KOPT-K1 (cell line): ENCODE measurements at regions not wholly inside any gene's neighbourhood (a gene's known extent, or its start where the extent isn't known, plus 50 kb on each side); places are given as distances from the start of the nearest gene placed in this dataset.

Experiments
- H3K27ac ChIP-seq: fragments of 200-600 bp; sonication (generic); 2 replicates; pipeline ENCODE4 v1.5.1; 2016; ENCODE audit warnings: antibody characterized with exemption, mild to moderate bottlenecking, low read depth, low read length; ENCODE audit not compliant: poor library complexity, severe bottlenecking
- H3K36me3 ChIP-seq: fragments of 200-600 bp; sonication (generic); 2 replicates; pipeline ENCODE4 v1.5.1; 2017; ENCODE audit warnings: antibody characterized with exemption, mild to moderate bottlenecking, low read length, moderate library complexity; ENCODE audit not compliant: insufficient read depth
- H3K9me3 ChIP-seq: fragments of 200-600 bp; sonication (generic); 2 replicates; pipeline ENCODE4 v1.5.1; 2017; ENCODE audit warnings: antibody characterized with exemption, low read length, mild to moderate bottlenecking; ENCODE audit not compliant: insufficient read depth, poor library complexity, severe bottlenecking

- H3K9me3 ChIP-seq: no peaks in the 10 kb centered on the region
Measured at GRCh38 chr5:68373050-68373449, 157.5 kb downstream of the PIK3R1 start.

GRCh38 chr5:68374796-68375518, 159.4 kb downstream of the PIK3R1 start:
- Histone ChIP-seq H3K36me3 (no peaks in the 10 kb centered on the region), H3K27ac (no peak overlapping the region), H3K9me3 (no peaks in the 10 kb centered on the region)

More at GRCh38 chr5:68373050-68373449, 157.5 kb downstream of the PIK3R1 start:
- no peak overlapping the region for H3K27ac ChIP-seq
- H3K36me3 ChIP-seq: no peaks in the 10 kb centered on the region

- no peaks in the 10 kb centered on the region for H3K9me3 ChIP-seq
Measured at GRCh38 chr5:68375540-68375939, 160.0 kb downstream of the PIK3R1 start.

DNA sequence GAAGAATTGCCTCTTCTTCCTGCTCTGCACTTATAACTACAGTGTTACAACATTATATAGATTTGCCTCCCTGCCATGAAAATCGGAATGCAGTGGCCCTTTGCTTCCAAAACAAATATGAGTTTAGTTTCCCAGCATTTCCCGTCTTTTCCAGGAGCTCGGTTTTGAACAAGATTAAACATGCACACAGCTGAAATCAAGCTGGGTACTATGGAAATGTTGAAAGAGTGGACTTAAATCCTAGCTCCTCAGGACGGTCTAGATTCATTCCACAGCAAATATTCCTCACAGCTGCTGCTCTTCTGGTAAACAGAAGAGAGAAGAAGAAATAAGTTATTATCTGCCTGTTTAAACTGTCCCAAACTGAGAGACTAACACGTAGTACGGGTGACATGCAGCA, 161.4 kb downstream of the PIK3R1 start:
- H3K36me3 ChIP-seq: no peaks in the 10 kb centered on the region
- peak overlapping the region; percentile 72 for H3K27ac ChIP-seq
- no peaks in the 10 kb centered on the region for H3K9me3 ChIP-seq

More at GRCh38 chr5:68375540-68375939, 160.0 kb downstream of the PIK3R1 start:
- Histone ChIP-seq H3K36me3 (no peaks in the 10 kb centered on the region), H3K27ac (no peak overlapping the region)

GRCh38 chr5:68377733-68378132, 162.2 kb downstream of the PIK3R1 start:
- peak overlapping the region; percentile 72 for H3K27ac ChIP-seq
- no peaks in the 10 kb centered on the region for H3K9me3 ChIP-seq
- H3K36me3 ChIP-seq: no peaks in the 10 kb centered on the region

- peaks cover 5% of the 10 kb centered on the region for H3K9me3 ChIP-seq
- no peaks in the 10 kb centered on the region for H3K36me3 ChIP-seq
- peak overlapping the region; percentile 72 for H3K27ac ChIP-seq
Measured at GRCh38 chr5:68378204-68378820, 162.8 kb downstream of the PIK3R1 start.

DNA sequence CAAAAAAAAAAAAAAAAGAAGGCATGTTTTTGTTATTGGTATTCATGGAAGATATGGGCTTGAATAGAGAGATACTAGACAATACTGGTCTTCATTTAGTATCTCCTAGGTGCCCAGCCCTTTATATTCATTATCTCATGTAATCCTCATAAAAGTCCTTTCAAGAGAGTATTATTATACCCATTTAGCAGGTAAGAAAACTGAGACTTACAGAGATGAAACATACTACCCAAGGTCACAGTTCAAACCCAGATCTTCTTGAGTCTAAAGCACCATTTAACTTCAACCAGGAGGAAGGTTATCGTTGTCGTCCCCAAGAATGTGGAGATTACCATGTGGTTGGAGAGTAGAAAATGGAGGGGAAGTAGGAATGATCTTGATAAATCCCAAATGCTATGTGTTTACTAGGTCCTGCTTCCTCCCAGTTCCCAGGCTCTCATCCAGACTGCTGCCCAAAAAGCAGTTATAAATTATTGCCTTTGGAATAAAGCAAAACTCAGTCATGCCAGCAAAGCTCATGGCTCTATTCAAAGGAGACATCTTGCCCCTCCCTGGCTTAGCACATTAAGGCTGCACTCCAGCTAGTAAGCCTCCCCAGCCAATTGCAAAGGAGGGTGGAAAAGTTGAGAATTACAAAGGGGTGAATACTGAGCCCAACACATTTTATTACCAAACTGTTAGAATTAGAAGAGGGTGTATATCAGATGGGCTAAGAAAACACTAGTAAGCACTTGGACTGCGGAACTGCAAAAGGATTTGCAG, 163.9 kb downstream of the PIK3R1 start:
- Histone ChIP-seq H3K9me3 (peaks cover 7% of the 10 kb centered on the region), H3K27ac (peak overlapping the region; percentile 28), H3K36me3 (no peaks in the 10 kb centered on the region)

DNA sequence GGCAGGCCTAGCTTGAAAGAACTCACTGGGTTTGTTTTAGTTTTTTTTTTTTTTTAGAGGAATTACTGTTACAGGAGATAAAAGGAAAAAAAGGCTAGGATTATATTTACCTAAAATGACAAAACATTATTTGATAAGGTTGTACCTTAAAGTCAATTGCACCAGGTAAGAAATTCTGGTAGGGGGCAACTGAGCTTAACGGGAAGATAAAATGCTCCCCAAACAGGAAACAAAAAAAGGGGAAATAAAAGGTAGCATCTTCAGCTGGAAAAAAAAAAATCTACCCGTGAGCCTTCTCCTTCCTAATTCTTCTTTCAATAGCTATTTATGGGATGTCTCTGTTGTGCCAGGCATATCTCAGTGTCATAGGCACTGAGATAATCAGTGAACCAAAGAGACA, 164.5 kb downstream of the PIK3R1 start:
- H3K9me3 ChIP-seq: peaks cover 7% of the 10 kb centered on the region
- no peaks in the 10 kb centered on the region for H3K36me3 ChIP-seq
- H3K27ac ChIP-seq: peak overlapping the region; percentile 41

DNA sequence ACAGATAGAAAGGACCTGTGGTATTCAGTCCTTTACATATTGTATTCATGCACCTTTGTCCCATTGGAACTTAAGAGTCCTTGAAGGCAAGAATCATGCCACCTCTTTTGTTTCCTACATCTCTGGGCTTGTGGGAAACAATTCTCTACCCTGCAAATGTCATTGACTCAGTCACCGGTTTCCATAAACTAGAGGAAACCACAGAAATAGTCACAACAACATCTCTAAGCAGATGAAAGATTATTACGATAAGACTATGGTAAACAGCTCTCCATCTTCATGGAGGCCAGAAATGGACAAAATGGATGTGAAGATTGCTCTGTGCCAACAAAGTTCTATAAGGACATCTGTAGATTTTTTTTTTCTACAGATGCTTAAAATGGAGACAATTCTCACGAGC, 165.5 kb downstream of the PIK3R1 start:
- no peaks in the 10 kb centered on the region for H3K36me3 ChIP-seq
- peak overlapping the region; percentile 41 for H3K27ac ChIP-seq
- H3K9me3 ChIP-seq: peaks cover 8% of the 10 kb centered on the region

GRCh38 chr5:68381909-68382308, 166.4 kb downstream of the PIK3R1 start:
- Histone ChIP-seq H3K9me3 (peaks cover 11% of the 10 kb centered on the region), H3K36me3 (no peaks in the 10 kb centered on the region), H3K27ac (peak overlapping the region; percentile 41)

DNA sequence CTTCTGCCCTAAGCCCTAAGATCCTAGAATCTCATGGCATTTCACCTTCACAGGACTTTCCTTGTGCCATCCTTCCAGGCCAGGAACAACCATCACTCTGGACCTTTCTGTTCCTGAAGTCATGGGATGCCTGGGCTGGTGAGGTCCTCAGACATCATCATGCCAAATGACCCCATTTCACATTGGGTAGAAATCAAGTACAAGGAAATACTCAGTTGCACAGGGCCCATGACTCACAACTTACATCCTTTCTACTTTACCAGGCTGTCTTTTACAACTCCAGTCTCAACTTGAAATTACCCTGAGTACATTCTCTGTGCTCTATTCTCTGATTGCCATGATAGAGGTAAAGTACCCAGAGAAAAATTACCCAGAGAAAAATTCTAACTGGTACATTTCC, 167.1 kb downstream of the PIK3R1 start:
- H3K36me3 ChIP-seq: no peaks in the 10 kb centered on the region
- peaks cover 11% of the 10 kb centered on the region for H3K9me3 ChIP-seq
- H3K27ac ChIP-seq: no peak overlapping the region

DNA sequence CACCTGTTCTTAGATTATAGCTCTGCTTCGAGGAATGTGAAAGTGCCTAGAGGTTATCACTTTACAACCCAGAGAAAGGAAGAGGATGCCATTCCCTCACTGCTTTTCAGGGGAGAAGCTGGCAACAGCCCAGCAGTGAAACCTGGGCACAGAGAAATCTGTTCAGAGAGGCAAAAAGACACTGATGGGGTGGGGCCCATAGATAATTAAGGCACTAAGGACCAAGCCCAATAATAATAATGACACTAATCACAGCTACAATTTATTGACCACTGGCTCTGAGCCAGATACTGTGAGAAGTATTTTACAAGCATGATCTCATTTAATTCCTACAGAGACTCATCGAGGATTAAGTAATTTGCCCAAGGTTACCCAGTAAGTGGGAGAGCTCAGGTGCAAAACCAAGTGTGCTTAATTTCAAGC, 168.3 kb downstream of the PIK3R1 start:
- Histone ChIP-seq H3K36me3 (no peaks in the 10 kb centered on the region), H3K27ac (no peak overlapping the region), H3K9me3 (peaks cover 11% of the 10 kb centered on the region)

GRCh38 chr5:68384936-68385594, 169.5 kb downstream of the PIK3R1 start:
- Histone ChIP-seq H3K9me3 (peaks cover 11% of the 10 kb centered on the region), H3K36me3 (no peaks in the 10 kb centered on the region), H3K27ac (no peak overlapping the region)

- Histone ChIP-seq H3K27ac (no peak overlapping the region), H3K9me3 (peaks cover 11% of the 10 kb centered on the region), H3K36me3 (no peaks in the 10 kb centered on the region)
Measured at GRCh38 chr5:68385936-68386335, 170.4 kb downstream of the PIK3R1 start.
